HG02623 (cell line): ENCODE measurements at regions not wholly inside any gene's neighbourhood (a gene's known extent, or its start where the extent isn't known, plus 50 kb on each side); places are given as distances from the start of the nearest gene placed in this dataset.

ENCODE experiments used
- ATAC-seq: cut with Tn5 transposase; IDR thresholded peaks from one replicate; pipeline ENCODE4 v1.9.1; 2021; ENCODE audit warnings: moderate library complexity; ENCODE audit not compliant: unreplicated experiment

- no peak for ATAC-seq
Measured at GRCh38 chr18:31213641-31214040, 51.0 kb upstream of the DSC1 start.

- no peak for ATAC-seq
Measured at GRCh38 chr18:31217038-31217849, 54.6 kb upstream of the DSC1 start.

GRCh38 chr18:31218671-31219383 is 56.2 kb upstream of the DSC1 start:
- no peak for ATAC-seq

- ATAC-seq, result no peak
Measured at GRCh38 chr18:31219395-31219794, 56.7 kb upstream of the DSC1 start.

GRCh38 chr18:31223371-31223770 is 60.7 kb upstream of the DSC1 start:
- no peak for ATAC-seq

- ATAC-seq, result no peak
Measured at GRCh38 chr18:31225668-31226067, 63.0 kb upstream of the DSC1 start.

- no peak for ATAC-seq
Measured at GRCh38 chr18:31227497-31228229, 65.0 kb upstream of the DSC1 start.

- no peak for ATAC-seq
Measured at GRCh38 chr18:31229829-31230228, 67.2 kb upstream of the DSC1 start.

- peak; percentile 65 for ATAC-seq
Measured at GRCh38 chr18:31230495-31230894, 67.8 kb upstream of the DSC1 start.

- no peak for ATAC-seq
Measured at GRCh38 chr18:31232013-31232412, 69.4 kb upstream of the DSC1 start.

- ATAC-seq, result no peak
Measured at GRCh38 chr18:31232775-31233424, 70.2 kb upstream of the DSC1 start.

GRCh38 chr18:31233621-31234275 is 71.1 kb upstream of the DSC1 start:
- ATAC-seq, result no peak

- ATAC-seq, result no peak
Measured at GRCh38 chr18:31235856-31236255, 73.2 kb upstream of the DSC1 start.

GRCh38 chr18:31237142-31237541 is 74.5 kb upstream of the DSC1 start:
- no peak for ATAC-seq

GRCh38 chr18:31241425-31241824 is 76.5 kb upstream of the DSG1 start:
- no peak for ATAC-seq

GRCh38 chr18:31241900-31242409 is 76.0 kb upstream of the DSG1 start:
- no peak for ATAC-seq

GRCh38 chr18:31243740-31244512 is 74.0 kb upstream of the DSG1 start:
- ATAC-seq, result no peak

- no peak for ATAC-seq
Measured at GRCh38 chr18:31244771-31245394, 73.1 kb upstream of the DSG1 start.

- no peak for ATAC-seq
Measured at GRCh38 chr18:31245820-31246219, 72.1 kb upstream of the DSG1 start.
